Gastrocnemius medialis (tissue), 4 donors: ENCODE measurements at regions not wholly inside any gene's neighbourhood (a gene's known extent, or its start where the extent isn't known, plus 50 kb on each side); places are given as distances from the start of the nearest gene placed in this dataset.

Experiments
- ATAC-seq, 2 donors: fragments of 150-250 bp; one replicate each; pipeline ENCODE4 v1.9.1; 2016
- DNase-seq, 2 donors: peaks; one replicate each; pipeline ENCODE4 v3.0.0-alpha.2; 2019
- H3K27ac ChIP-seq, 4 donors: fragments of 200-600 bp; sonication (generic); 1 replicate in 1 of 4; 2 replicates in 3 of 4; pipeline ENCODE4 v1.5.1; 2016 to 2018; ENCODE audit warnings: mild to moderate bottlenecking in 2 of 4, moderate library complexity in 1 of 4
- H3K27me3 ChIP-seq, 3 donors: fragments of 200-600 bp; sonication (generic) in 2 of 3; 1 replicate in 1 of 3; 2 replicates in 2 of 3; pipeline versions ENCODE4 v1.5.1 to v1.6.0; 2016 to 2019; ENCODE audit warnings: mild to moderate bottlenecking in 1 of 3, moderate library complexity in 1 of 3
- H3K36me3 ChIP-seq, 2 donors: fragments of 200-600 bp; sonication (generic) in 1 of 2; one replicate each; pipeline ENCODE4 v1.5.1; 2017 to 2018
- H3K4me1 ChIP-seq, 2 donors: fragments of 200-600 bp; sonication (generic) in 1 of 2; one replicate each; pipeline ENCODE4 v1.5.1; 2016 to 2017; ENCODE audit warnings: mild to moderate bottlenecking in 2 of 2
- H3K4me3 ChIP-seq, 4 donors: fragments of 200-600 bp; sonication (generic) in 3 of 4; 1 replicate in 1 of 4; 2 replicates in 3 of 4; pipeline ENCODE4 v1.5.1; 2016 to 2019; ENCODE audit warnings: mild to moderate bottlenecking in 2 of 4
- H3K9me3 ChIP-seq, 3 donors: fragments of 200-600 bp; sonication (generic) in 2 of 3; 1 replicate in 1 of 3; 2 replicates in 2 of 3; pipeline ENCODE4 v1.5.1; 2016 to 2019
- POLR2A ChIP-seq, 2 donors: fragments of 450-650 bp; IDR thresholded peaks; one replicate each; pipeline ENCODE4 v1.6.1; 2017; ENCODE audit warnings: antibody characterized with exemption in 2 of 2, mild to moderate bottlenecking in 2 of 2, moderate library complexity in 2 of 2
- in situ Hi-C, 4 donors: fragments of 200-750 bp; cut with MboI; loops; one replicate each; pipeline versions ENCODE4 v1.15.0 to v1.8.0; 2017; ENCODE audit warnings: low sequenced_read_pairs in 4 of 4
- intact Hi-C: fragments of 100-400 bp; cut with DNase I; formaldehyde crosslinking; loops from one replicate; pipeline ENCODE4 v1.15.1; 2023; ENCODE audit warnings: low total_unique reads
- TF ChIP-seq, protein P1 (sequence below), 5 experiments: fragments of 450-650 bp in 3 of 5; fragments of 200-600 bp in 2 of 5; sonication (generic) in 2 of 5; IDR thresholded peaks in 4 of 5; conservative IDR thresholded peaks in 1 of 5; 1 replicate in 4 of 5; 2 replicates in 1 of 5; pipeline ENCODE4 v1.5.1; 2016 to 2019; ENCODE audit warnings: antibody characterized with exemption in 5 of 5, mild to moderate bottlenecking in 3 of 5, moderate library complexity in 3 of 5

DNA sequence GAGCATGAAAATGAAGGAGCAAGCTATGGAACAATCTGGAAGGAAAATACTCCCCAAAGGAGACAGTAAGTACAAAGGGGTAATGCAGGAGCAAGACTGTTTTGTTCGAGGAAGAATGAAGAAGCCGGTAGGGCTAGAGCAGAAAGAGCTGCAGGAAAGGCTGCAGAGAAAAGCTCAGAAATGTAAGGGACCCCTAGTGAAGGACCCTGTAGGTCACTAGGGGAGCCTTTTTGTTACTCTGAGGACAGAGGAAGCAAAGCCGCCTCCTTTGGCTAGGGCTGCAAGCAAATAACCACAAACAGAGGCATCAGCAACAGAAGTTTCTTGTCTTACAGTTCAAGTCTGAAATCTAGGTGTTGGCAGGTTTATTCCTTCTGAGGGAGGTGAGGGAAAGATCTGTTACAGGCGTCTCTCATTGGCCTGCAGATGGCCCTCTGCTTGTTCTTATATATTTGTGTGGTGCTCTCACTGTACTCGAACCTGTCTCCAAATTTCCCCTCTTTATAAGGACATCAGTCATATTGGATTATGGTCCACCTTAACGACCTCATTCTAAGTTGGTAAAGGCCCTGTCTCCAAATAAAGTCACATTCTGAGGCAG lies 362.3 kb downstream of the COG6 start:
- Histone ChIP-seq H3K4me1 (no peaks in the 10 kb centered on the region), H3K4me3 (no peak overlapping the region), H3K9me3 (no peaks in the 10 kb centered on the region), H3K27me3 (no peaks in the 10 kb centered on the region), H3K36me3 (no peaks in the 10 kb centered on the region), H3K27ac (no peak overlapping the region)
- TF ChIP-seq POLR2A (IDR thresholded peaks at IDR 0.05), result no peak
- TF ChIP-seq, protein P1, sequence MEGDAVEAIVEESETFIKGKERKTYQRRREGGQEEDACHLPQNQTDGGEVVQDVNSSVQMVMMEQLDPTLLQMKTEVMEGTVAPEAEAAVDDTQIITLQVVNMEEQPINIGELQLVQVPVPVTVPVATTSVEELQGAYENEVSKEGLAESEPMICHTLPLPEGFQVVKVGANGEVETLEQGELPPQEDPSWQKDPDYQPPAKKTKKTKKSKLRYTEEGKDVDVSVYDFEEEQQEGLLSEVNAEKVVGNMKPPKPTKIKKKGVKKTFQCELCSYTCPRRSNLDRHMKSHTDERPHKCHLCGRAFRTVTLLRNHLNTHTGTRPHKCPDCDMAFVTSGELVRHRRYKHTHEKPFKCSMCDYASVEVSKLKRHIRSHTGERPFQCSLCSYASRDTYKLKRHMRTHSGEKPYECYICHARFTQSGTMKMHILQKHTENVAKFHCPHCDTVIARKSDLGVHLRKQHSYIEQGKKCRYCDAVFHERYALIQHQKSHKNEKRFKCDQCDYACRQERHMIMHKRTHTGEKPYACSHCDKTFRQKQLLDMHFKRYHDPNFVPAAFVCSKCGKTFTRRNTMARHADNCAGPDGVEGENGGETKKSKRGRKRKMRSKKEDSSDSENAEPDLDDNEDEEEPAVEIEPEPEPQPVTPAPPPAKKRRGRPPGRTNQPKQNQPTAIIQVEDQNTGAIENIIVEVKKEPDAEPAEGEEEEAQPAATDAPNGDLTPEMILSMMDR (IDR thresholded peaks at IDR 0.05 in 4 of 5, conservative IDR thresholded peaks at IDR 0.05 in 1 of 5), result no peak
- no peak for ATAC-seq
- in situ Hi-C loops, result no loop called here
- no peak for DNase-seq
- intact Hi-C loops, result no loop called here

GRCh38 chr13:40023595-40024203 lies 368.2 kb downstream of the COG6 start:
- Histone ChIP-seq H3K9me3 (no peaks in the 10 kb centered on the region), H3K4me1 (no peaks in the 10 kb centered on the region), H3K27me3 (no peaks in the 10 kb centered on the region), H3K36me3 (no peaks in the 10 kb centered on the region), H3K4me3 (no peak overlapping the region), H3K27ac (no peak overlapping the region)
- in situ Hi-C loops (no loop called here), intact Hi-C loops (no loop called here)
- TF ChIP-seq POLR2A (IDR thresholded peaks at IDR 0.05), result no peak
- TF ChIP-seq, protein P1 (IDR thresholded peaks at IDR 0.05 in 4 of 5, conservative IDR thresholded peaks at IDR 0.05 in 1 of 5), result no peak
- ATAC-seq, result no peak
- DNase-seq, result no peak

DNA sequence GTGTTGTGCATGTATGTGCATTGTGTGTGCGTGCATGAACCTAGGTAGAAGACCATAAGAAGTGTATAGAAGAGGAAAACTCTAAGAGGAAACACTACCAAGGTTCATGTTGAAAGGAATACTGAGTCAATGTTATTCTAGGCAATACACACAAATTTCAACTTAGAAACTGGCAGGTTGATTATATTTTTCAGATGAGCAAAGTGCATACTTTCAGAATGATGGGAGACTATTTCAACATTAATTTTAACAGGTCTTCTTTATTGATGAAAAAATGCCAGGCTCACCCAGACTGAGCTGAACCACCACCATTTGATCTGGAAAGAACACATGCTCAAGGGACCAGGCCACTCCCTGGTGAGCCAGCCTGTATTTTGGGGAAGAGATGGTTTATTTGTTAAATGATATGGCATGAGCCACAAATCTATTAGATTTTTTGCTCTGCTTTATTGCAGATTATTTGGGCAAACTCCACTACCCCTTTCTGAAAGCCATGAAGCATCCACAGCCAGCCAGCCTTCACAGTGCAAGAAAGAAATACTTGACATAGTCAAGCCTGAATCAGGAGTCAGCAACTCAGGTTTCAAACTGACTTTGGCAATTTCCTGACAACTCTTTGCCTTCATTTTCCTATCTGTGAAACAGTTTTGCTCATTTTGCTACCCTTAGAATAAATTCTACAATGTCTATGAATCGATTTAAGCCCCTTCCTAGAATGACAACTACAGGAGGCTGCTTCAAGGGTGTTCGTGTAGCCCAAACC lies 368.9 kb downstream of the COG6 start:
- no peak for DNase-seq
- peak in 1 of 2 donors; percentile 33 for ATAC-seq
- H3K4me3 ChIP-seq, result no peak overlapping the region
- H3K27me3 ChIP-seq, result no peaks in the 10 kb centered on the region
- H3K9me3 ChIP-seq, result no peaks in the 10 kb centered on the region
- H3K27ac ChIP-seq, result no peak overlapping the region
- H3K4me1 ChIP-seq, result no peaks in the 10 kb centered on the region
- H3K36me3 ChIP-seq, result no peaks in the 10 kb centered on the region
- intact Hi-C loops (no loop called here), in situ Hi-C loops (no loop called here)
- TF ChIP-seq POLR2A (IDR thresholded peaks at IDR 0.05), result no peak
- TF ChIP-seq, protein P1 (IDR thresholded peaks at IDR 0.05 in 4 of 5, conservative IDR thresholded peaks at IDR 0.05 in 1 of 5), result no peak

- Histone ChIP-seq H3K36me3 (no peaks in the 10 kb centered on the region), H3K4me1 (no peaks in the 10 kb centered on the region), H3K27ac (no peak overlapping the region), H3K4me3 (no peak overlapping the region), H3K27me3 (no peaks in the 10 kb centered on the region), H3K9me3 (no peaks in the 10 kb centered on the region)
- TF ChIP-seq, protein P1 (IDR thresholded peaks at IDR 0.05 in 4 of 5, conservative IDR thresholded peaks at IDR 0.05 in 1 of 5), result no peak
- no peak for TF ChIP-seq POLR2A (IDR thresholded peaks at IDR 0.05)
- ATAC-seq, result no peak
- peak in 1 of 2 donors; percentile 14 for DNase-seq
- intact Hi-C loops (no loop called here), in situ Hi-C loops (no loop called here)
Observed at GRCh38 chr13:40024967-40025714, 369.7 kb downstream of the COG6 start.
